NCI-H748 (cell line): ENCODE measurements at regions not wholly inside any gene's neighbourhood (a gene's known extent, or its start where the extent isn't known, plus 50 kb on each side); places are given as distances from the start of the nearest gene placed in this dataset.

Experiments used
- DNase-seq: peaks from one replicate; lab custom pipeline; 2025; ENCODE audit not compliant: unreplicated experiment; lab: John Stamatoyannopoulos, UW

GRCh38 chr22:27424319-27424718 lies 377.2 kb downstream of the MN1 start:
- no peak for DNase-seq

GRCh38 chr22:27429476-27429875 lies 372.1 kb downstream of the MN1 start:
- DNase-seq = no peak

GRCh38 chr22:27431081-27431480 lies 370.5 kb downstream of the MN1 start:
- no peak for DNase-seq

- DNase-seq = no peak
These were observed 369.7 kb downstream of the MN1 start for GRCh38 chr22:27431896-27432295.

- no peak for DNase-seq
These were observed 368.5 kb downstream of the MN1 start for GRCh38 chr22:27433099-27433498.

GRCh38 chr22:27433585-27434190 lies 367.9 kb downstream of the MN1 start:
- no peak for DNase-seq

GRCh38 chr22:27434898-27435297 lies 366.7 kb downstream of the MN1 start:
- DNase-seq = no peak

- no peak for DNase-seq
These were observed 365.5 kb downstream of the MN1 start for GRCh38 chr22:27435844-27436576.

GRCh38 chr22:27436591-27436990 lies 365.0 kb downstream of the MN1 start:
- DNase-seq = no peak

GRCh38 chr22:27437570-27437969 lies 364.0 kb downstream of the MN1 start:
- DNase-seq = no peak

GRCh38 chr22:27438271-27438980 lies 363.1 kb downstream of the MN1 start:
- peak; percentile 61 for DNase-seq

- DNase-seq = no peak
These were observed 362.4 kb downstream of the MN1 start for GRCh38 chr22:27439131-27439530.

- peak; percentile 28 for DNase-seq
These were observed 361.2 kb downstream of the MN1 start for GRCh38 chr22:27440304-27440865.

GRCh38 chr22:27441706-27442475 lies 359.7 kb downstream of the MN1 start:
- DNase-seq = no peak

GRCh38 chr22:27443306-27443705 lies 358.2 kb downstream of the MN1 start:
- DNase-seq = no peak

GRCh38 chr22:27445881-27446280 lies 355.7 kb downstream of the MN1 start:
- DNase-seq = no peak

GRCh38 chr22:27447289-27447688 lies 354.3 kb downstream of the MN1 start:
- no peak for DNase-seq

GRCh38 chr22:27450448-27450847 lies 351.1 kb downstream of the MN1 start:
- no peak for DNase-seq

- DNase-seq = no peak
These were observed 349.3 kb downstream of the MN1 start for GRCh38 chr22:27452245-27452644.

GRCh38 chr22:27452922-27453321 lies 348.6 kb downstream of the MN1 start:
- DNase-seq = no peak

GRCh38 chr22:27453725-27454124 lies 347.8 kb downstream of the MN1 start:
- DNase-seq = no peak
